PC-9 (cell line): ENCODE measurements at regions not wholly inside any gene's neighbourhood (a gene's known extent, or its start where the extent isn't known, plus 50 kb on each side); places are given as distances from the start of the nearest gene placed in this dataset.

Experiments used
- BruUV-seq: library from RNA; stranded (reverse); fragments of 400-500 nt; replicated peaks from 2 replicates; lab custom pipeline; 2021; lab: Mats Ljungman, UMichigan
- CTCF ChIA-PET: fragments of 300-600 bp; sonication (Branson Sonifier 250); formaldehyde crosslinking; loops from one replicate; lab custom pipeline; 2022; ENCODE audit warnings: antibody characterized with exemption; lab: Charles Lee
- POLR2A ChIA-PET: fragments of 300-600 bp; sonication (Branson Sonifier 250); formaldehyde crosslinking; loops from one replicate; lab custom pipeline; 2022; ENCODE audit warnings: antibody characterized with exemption; ENCODE audit not compliant: unreplicated experiment; lab: Charles Lee
- DNase-seq, 2 experiments: peaks; one replicate each; pipeline versions ENCODE4 v3.0.0 to v3.0.0-alpha.2; 2015 to 2022; ENCODE audit warnings: mixed read lengths in 1 of 2
- H2AFZ ChIP-seq: fragments of 200-600 bp; sonication (generic); 2 replicates; pipeline ENCODE4 v1.8.1; 2017; ENCODE audit warnings: antibody characterized with exemption
- H3F3A ChIP-seq: fragments of 200-600 bp; sonication (generic); 2 replicates; pipeline ENCODE4 v1.8.1; 2017; ENCODE audit warnings: antibody characterized with exemption, mild to moderate bottlenecking, low read depth; ENCODE audit not compliant: insufficient read depth
- H3K27ac ChIP-seq: fragments of 200-600 bp; sonication (generic); 2 replicates; pipeline ENCODE4 v1.6.1; 2016; ENCODE audit warnings: mixed run types
- H3K27me3 ChIP-seq: fragments of 200-600 bp; sonication (generic); 2 replicates; pipeline ENCODE4 v1.6.1; 2016; ENCODE audit warnings: low read depth, mixed run types; ENCODE audit not compliant: insufficient read depth
- H3K36me3 ChIP-seq: fragments of 200-600 bp; sonication (generic); 2 replicates; pipeline ENCODE4 v1.6.1; 2016; ENCODE audit warnings: low read depth, mixed run types
- H3K4me1 ChIP-seq: fragments of 200-600 bp; sonication (generic); replicated peaks from 2 replicates; pipeline ENCODE4 v1.6.1; 2016; ENCODE audit warnings: mixed run types; ENCODE audit not compliant: insufficient read depth
- H3K4me2 ChIP-seq: fragments of 200-600 bp; sonication (generic); 2 replicates; pipeline ENCODE4 v1.6.1; 2017; ENCODE audit warnings: mixed run types
- H3K4me3 ChIP-seq: fragments of 200-600 bp; sonication (generic); 2 replicates; pipeline ENCODE4 v1.6.1; 2016; ENCODE audit warnings: mixed run types
- H3K79me2 ChIP-seq: fragments of 200-600 bp; sonication (generic); 2 replicates; pipeline ENCODE4 v1.6.1; 2017; ENCODE audit warnings: low read depth, mixed run types
- H3K9me2 ChIP-seq: fragments of 200-600 bp; sonication (generic); 2 replicates; pipeline ENCODE4 v1.8.1; 2017; ENCODE audit warnings: mild to moderate bottlenecking; ENCODE audit not compliant: insufficient read depth
- H3K9me3 ChIP-seq: fragments of 200-600 bp; sonication (generic); 2 replicates; pipeline ENCODE4 v1.8.1; 2016; ENCODE audit warnings: low read depth; ENCODE audit not compliant: insufficient read depth
- H4K20me1 ChIP-seq: fragments of 200-600 bp; sonication (generic); 2 replicates; pipeline ENCODE4 v1.8.1; 2017; ENCODE audit not compliant: insufficient read depth
- EZH2 ChIP-seq: fragments of 200-600 bp; sonication (generic); IDR thresholded peaks from 2 replicates; pipeline ENCODE4 v1.8.0; 2017; ENCODE audit warnings: antibody characterized with exemption, low read depth
- intact Hi-C: fragments of 100-400 bp; cut with micrococcal nuclease; formaldehyde crosslinking; loops from one replicate; pipeline ENCODE4 v1.10.0; 2022; ENCODE audit not compliant: unreplicated experiment
- TF ChIP-seq, protein P1 (sequence below): fragments of 200-600 bp; sonication (generic); conservative IDR thresholded peaks from 2 replicates; pipeline ENCODE4 v1.6.1; 2017; ENCODE audit warnings: mixed run types, antibody characterized with exemption, mild to moderate bottlenecking, moderate library complexity

DNA sequence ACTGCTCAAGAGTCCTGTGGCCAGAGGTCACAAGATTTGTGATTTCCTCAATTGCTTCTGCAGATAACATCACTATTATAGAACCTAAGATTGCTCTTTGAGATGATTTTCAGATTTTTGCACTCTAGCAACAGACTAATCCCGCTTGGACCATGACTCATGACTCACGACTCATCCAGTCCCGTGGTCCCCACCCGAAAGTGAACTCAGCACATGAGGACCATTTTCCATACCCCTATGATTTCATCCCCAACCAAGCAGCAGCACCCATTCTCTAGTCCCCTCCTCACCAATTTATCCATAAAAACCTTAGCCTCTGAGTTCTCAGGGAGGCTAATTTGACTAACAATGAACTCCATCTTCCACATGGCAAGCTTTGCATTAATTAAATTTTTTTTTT lies 106.3 kb upstream of the ALCAM start:
- Histone ChIP-seq H3K4me3 (no peak overlapping the region), H4K20me1 (no peaks in the 10 kb centered on the region), H3K27ac (no peak overlapping the region), H3K79me2 (no peaks in the 10 kb centered on the region), H2AFZ (no peak overlapping the region; the same call in 1 of the 2 replicates), H3K36me3 (no peaks in the 10 kb centered on the region), H3F3A (no peaks in the 10 kb centered on the region; the same call in 1 of the 2 replicates), H3K4me2 (no peak overlapping the region), H3K9me3 (no peaks in the 10 kb centered on the region; the same call in 1 of the 2 replicates), H3K9me2 (no peaks in the 10 kb centered on the region), H3K27me3 (no peaks in the 10 kb centered on the region), H3K4me1 (no peaks in the 10 kb centered on the region)
- BruUV-seq, result no TSS peak
- intact Hi-C loops, result no loop called here
- CTCF ChIA-PET, result no interaction called here
- no peak for TF ChIP-seq EZH2
- TF ChIP-seq, protein P1, sequence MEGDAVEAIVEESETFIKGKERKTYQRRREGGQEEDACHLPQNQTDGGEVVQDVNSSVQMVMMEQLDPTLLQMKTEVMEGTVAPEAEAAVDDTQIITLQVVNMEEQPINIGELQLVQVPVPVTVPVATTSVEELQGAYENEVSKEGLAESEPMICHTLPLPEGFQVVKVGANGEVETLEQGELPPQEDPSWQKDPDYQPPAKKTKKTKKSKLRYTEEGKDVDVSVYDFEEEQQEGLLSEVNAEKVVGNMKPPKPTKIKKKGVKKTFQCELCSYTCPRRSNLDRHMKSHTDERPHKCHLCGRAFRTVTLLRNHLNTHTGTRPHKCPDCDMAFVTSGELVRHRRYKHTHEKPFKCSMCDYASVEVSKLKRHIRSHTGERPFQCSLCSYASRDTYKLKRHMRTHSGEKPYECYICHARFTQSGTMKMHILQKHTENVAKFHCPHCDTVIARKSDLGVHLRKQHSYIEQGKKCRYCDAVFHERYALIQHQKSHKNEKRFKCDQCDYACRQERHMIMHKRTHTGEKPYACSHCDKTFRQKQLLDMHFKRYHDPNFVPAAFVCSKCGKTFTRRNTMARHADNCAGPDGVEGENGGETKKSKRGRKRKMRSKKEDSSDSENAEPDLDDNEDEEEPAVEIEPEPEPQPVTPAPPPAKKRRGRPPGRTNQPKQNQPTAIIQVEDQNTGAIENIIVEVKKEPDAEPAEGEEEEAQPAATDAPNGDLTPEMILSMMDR, result no peak
- POLR2A ChIA-PET, result no interaction called here
- DNase-seq, result no peak

DNA sequence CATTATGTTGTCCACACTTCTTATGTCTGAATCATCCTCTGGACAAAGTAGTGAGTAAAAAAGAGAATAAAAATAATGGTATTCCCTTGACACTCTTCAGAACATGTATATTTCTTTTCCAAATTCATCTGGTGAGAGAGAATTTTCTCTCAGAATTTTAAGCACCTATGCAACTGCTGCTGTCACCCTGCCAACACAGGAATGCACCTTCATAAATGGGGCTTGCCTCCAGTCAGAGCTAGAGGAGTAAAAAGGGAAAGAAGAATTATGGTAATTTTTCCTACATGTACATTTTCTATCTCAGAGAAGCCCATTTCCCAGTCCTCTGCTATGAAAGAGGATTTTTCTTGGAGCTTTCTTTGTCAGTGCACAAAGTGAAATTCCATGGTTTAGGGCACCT lies 92.2 kb upstream of the ALCAM start:
- ChIA-PET CTCF (interaction anchor here (0.6 kb wide), 1 partner anchor 223 kb away, joined by 3 read pairs; no protein-coding TSS in a partner anchor), POLR2A (interaction anchor here (0.5 to 0.7 kb wide), 2 partner anchors 84 to 1415 kb away, joined by 4 to 6 read pairs; no protein-coding TSS in a partner anchor)
- Histone ChIP-seq H3K4me1 (peaks cover 22% of the 10 kb centered on the region), H3K4me3 (no peak overlapping the region), H4K20me1 (no peaks in the 10 kb centered on the region), H3K4me2 (peak overlapping the region; percentile 11; the same call in 1 of the 2 replicates), H3K27ac (peak overlapping the region; percentile 52), H2AFZ (no peak overlapping the region), H3K36me3 (no peaks in the 10 kb centered on the region), H3F3A (peaks cover 17% of the 10 kb centered on the region), H3K27me3 (no peaks in the 10 kb centered on the region), H3K79me2 (no peaks in the 10 kb centered on the region), H3K9me3 (no peaks in the 10 kb centered on the region; the same call in 1 of the 2 replicates), H3K9me2 (no peaks in the 10 kb centered on the region)
- TF ChIP-seq, protein P1, result no peak
- TF ChIP-seq EZH2, result no peak
- DNase-seq, result no peak
- intact Hi-C loops, result no loop called here
- BruUV-seq, result no TSS peak

DNA sequence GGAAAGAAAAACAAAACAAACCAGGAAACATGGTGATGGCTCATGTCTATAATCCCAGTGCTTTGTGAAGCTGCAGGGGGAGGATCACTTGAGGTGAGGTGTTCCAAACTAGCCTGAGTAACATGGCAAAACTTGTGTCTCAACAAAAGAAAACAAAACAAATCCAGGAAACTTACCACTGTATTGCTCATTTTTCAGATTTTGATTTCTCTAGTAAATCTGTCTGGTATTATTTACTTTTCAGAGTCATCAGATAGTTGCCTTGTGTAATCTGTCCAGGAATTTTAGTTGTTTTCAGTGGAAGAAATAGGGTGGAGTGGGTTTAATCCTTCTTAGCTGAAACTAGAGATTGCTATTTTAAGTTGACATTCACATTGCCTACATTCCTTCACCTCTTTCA lies 91.8 kb upstream of the ALCAM start:
- POLR2A ChIA-PET, result interaction anchor here (0.5 to 0.7 kb wide), 3 partner anchors 84 to 1414 kb away, joined by 4 to 6 read pairs (median 4); no protein-coding TSS in a partner anchor
- no TSS peak for BruUV-seq
- no peaks in the 10 kb centered on the region; the same call in 1 of the 2 replicates for H3K9me3 ChIP-seq
- no peak overlapping the region for H3K4me3 ChIP-seq
- peaks cover 17% of the 10 kb centered on the region for H3F3A ChIP-seq
- no peaks in the 10 kb centered on the region for H4K20me1 ChIP-seq
- H3K79me2 ChIP-seq, result no peaks in the 10 kb centered on the region
- intact Hi-C loops, result loop anchor here (1.0 kb wide), 2 partner anchors 91 to 127 kb away; partner anchors contain the start of gene ALCAM
- H3K36me3 ChIP-seq, result no peaks in the 10 kb centered on the region
- H2AFZ ChIP-seq, result no peak overlapping the region
- peak overlapping the region; percentile 52 for H3K27ac ChIP-seq
- H3K4me2 ChIP-seq, result peak overlapping the region; percentile 11; the same call in 1 of the 2 replicates
- peak; percentile 40 to 78 for DNase-seq
- H3K9me2 ChIP-seq, result no peaks in the 10 kb centered on the region
- H3K27me3 ChIP-seq, result no peaks in the 10 kb centered on the region
- CTCF ChIA-PET, result interaction anchor here (0.6 kb wide), 1 partner anchor 223 kb away, joined by 3 read pairs; no protein-coding TSS in a partner anchor
- no peak for TF ChIP-seq EZH2
- TF ChIP-seq, protein P1, result no peak
- H3K4me1 ChIP-seq, result peaks cover 22% of the 10 kb centered on the region
